SK-N-MC (cell line): ENCODE measurements at regions not wholly inside any gene's neighbourhood (a gene's known extent, or its start where the extent isn't known, plus 50 kb on each side); places are given as distances from the start of the nearest gene placed in this dataset.

ENCODE experiments used
- EZH2 ChIP-seq: fragments of 200-600 bp; sonication (generic); IDR thresholded peaks from one replicate; pipeline ENCODE4 v1.6.1; 2017; ENCODE audit warnings: antibody characterized with exemption
- FOXP2 ChIP-seq: optimal IDR thresholded peaks from 2 replicates; pipeline ENCODE3; 2011; ENCODE audit warnings: mild to moderate bottlenecking, moderate library complexity; ENCODE audit not compliant: insufficient read depth; ENCODE audit errors: extremely low read length, control extremely low read depth
- POLR2AphosphoS5 ChIP-seq: IDR thresholded peaks from 2 replicates; pipeline ENCODE4 v1.6.1; 2012; ENCODE audit warnings: mild to moderate bottlenecking, low read depth, low read length, borderline replicate concordance

- TF ChIP-seq EZH2, result no peak
- no peak for TF ChIP-seq POLR2AphosphoS5
- TF ChIP-seq FOXP2, result no peak
These were observed 268.4 kb downstream of the PRDM2 start for GRCh38 chr1:13968361-13968760.
